GM12873 (cell line): ENCODE measurements at regions not wholly inside any gene's neighbourhood (a gene's known extent, or its start where the extent isn't known, plus 50 kb on each side); places are given as distances from the start of the nearest gene placed in this dataset.

ENCODE experiments used
- TF ChIP-seq, protein P1 (sequence below): IDR thresholded peaks from 2 replicates; pipeline ENCODE4 v1.5.1; 2012; ENCODE audit warnings: low read depth, mild to moderate bottlenecking, moderate library complexity, low read length, control low read depth; ENCODE audit not compliant: insufficient read depth; ENCODE audit errors: missing control alignments

DNA sequence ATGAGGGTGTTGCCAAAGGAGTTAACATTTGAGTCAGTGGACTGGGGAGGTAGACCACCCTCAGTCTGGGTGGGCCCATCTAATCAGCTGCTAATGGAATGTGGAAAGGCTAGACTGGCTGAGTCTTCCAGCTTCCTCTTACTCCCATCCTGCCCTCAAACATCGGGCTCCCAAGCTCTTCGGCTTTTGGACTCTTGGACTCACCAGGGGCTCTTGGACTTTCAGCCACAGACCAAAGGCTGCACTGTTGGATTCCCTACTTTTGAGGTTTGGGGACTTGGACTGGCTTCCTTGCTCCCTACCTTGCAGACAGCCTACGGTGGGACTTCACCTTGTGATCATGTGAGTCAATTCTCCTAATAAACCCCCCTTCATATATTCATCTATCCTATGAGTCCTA is 276.6 kb upstream of the DIO3 start:
- TF ChIP-seq, protein P1, sequence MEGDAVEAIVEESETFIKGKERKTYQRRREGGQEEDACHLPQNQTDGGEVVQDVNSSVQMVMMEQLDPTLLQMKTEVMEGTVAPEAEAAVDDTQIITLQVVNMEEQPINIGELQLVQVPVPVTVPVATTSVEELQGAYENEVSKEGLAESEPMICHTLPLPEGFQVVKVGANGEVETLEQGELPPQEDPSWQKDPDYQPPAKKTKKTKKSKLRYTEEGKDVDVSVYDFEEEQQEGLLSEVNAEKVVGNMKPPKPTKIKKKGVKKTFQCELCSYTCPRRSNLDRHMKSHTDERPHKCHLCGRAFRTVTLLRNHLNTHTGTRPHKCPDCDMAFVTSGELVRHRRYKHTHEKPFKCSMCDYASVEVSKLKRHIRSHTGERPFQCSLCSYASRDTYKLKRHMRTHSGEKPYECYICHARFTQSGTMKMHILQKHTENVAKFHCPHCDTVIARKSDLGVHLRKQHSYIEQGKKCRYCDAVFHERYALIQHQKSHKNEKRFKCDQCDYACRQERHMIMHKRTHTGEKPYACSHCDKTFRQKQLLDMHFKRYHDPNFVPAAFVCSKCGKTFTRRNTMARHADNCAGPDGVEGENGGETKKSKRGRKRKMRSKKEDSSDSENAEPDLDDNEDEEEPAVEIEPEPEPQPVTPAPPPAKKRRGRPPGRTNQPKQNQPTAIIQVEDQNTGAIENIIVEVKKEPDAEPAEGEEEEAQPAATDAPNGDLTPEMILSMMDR: no peak

GRCh38 chr14:101286271-101287018 is 274.9 kb upstream of the DIO3 start:
- TF ChIP-seq, protein P1: no peak

DNA sequence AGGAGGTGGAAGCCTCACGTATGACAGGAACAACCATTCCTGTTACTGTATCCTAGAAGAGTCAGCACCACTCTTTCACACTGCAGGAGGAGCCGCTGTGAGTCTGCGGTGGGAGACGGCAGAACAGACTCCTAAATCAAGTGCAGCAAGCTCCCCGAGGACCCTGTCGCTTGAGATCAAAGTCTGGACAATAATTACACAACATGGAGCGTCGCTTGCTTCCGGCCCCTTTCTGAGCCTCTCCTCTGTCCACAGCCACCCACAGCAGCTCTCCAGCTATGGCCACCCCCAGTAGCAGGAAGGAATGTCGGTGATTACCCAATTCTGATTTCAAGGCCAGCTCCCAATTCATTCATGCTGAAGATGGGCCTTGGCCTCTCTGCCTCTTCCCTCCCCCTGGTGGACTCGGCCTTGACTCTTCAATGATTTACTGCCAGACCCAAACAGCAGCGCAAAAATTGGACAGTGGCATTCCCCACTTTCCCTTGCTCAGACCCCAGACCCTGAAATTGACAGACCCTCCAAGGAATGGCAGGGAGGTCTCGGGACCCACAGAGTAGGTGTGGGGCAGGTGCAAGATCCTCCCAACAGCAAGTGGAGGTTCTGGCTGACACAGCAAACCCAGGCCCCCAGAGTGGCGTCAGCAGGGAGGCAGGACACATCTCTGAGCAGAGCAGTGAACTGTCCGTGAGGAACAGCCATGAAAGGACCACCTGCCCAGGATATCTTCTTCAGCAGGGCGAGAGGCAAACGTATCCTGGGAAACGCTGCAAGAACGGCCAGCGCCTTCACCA is 272.7 kb upstream of the DIO3 start:
- TF ChIP-seq, protein P1: no peak

- TF ChIP-seq, protein P1: no peak
These were observed 272.0 kb upstream of the DIO3 start for GRCh38 chr14:101289230-101289690.

- TF ChIP-seq, protein P1: no peak
These were observed 271.4 kb upstream of the DIO3 start for GRCh38 chr14:101289911-101290310.

GRCh38 chr14:101290611-101291010 is 270.7 kb upstream of the DIO3 start:
- TF ChIP-seq, protein P1: no peak

DNA sequence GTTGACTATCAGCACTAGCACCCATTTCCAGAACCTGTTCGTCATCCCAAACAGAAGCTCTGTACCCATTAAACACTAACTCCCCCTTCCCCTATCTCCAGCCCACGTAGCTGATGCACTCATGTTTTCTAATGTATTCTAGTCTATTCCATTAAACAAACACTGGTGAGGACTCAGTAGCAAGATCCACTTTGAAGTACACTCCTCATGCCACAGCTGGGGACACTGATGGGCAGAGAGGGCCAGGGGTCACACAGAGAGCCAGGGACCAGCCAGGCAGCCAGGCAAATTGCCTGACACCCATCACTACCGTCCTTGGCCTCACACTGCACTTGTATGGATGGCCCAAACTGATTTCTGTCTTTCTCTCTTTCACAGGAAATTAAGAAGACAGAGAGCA is 269.9 kb upstream of the DIO3 start:
- TF ChIP-seq, protein P1: no peak
